Heart left ventricle (tissue), 13 donors: ENCODE measurements at regions not wholly inside any gene's neighbourhood (a gene's known extent, or its start where the extent isn't known, plus 50 kb on each side); places are given as distances from the start of the nearest gene placed in this dataset.

ENCODE experiments used
- CTCF ChIP-seq, 12 donors: fragments of 200-600 bp; sonication (generic) in 4 of 12; IDR thresholded peaks; one replicate each; pipeline versions ENCODE4 v1.5.0 to v1.8.0; 2018 to 2022; ENCODE audit warnings: antibody characterized with exemption in 12 of 12, mild to moderate bottlenecking in 5 of 12
- POLR2A ChIP-seq, 2 donors: fragments of 450-650 bp; IDR thresholded peaks; one replicate each; pipeline ENCODE4 v1.6.1; 2017; ENCODE audit warnings: antibody characterized with exemption in 2 of 2, mild to moderate bottlenecking in 2 of 2, moderate library complexity in 2 of 2
- donor health status: ischemic (EF 13 %, LVEDD 7.1; RV severe dilation, severe dysfunction).
- donor health status: DM: no; HTN: yes; CAD: no.
- donor health status: DM: no; HTN: no; CAD: no.
- donor health status: ischemic (EF 25% LVEDD 6.9; RV normal size, moderate dysfunction).
- donor health status: ischemic (EF 25% LVEDD 5.7; RV mildly dilated, moderate dysfunction).
- donor health status: ischemic (EF 35%, LVEDD 5.7; RV mildly dilated, moderate dysfunction).
- donor health status: nonischemic (EF 11% LVEDD 7.7; RV severe dilation, severe dysfunction).
- donor health status: DM: yes; HTN: yes; CAD: no.
- donor health status: PGD.
- donor health status: ischemic (EF 29% LVEDD 5.4; RV normal size, mild dysfunction).
- donor health status: nonischemic (EF 23%, LVEDD 6.1; RV moderate dilation, normal function).

- TF ChIP-seq POLR2A (IDR thresholded peaks at IDR 0.05) (no peak), CTCF (IDR thresholded peaks at IDR 0.05) (no peak)
Measured at GRCh38 chr5:87729781-87730180, 317.1 kb upstream of the CCNH start.
